ENCODE measurements at regions not wholly inside any gene's neighbourhood (a gene's known extent, or its start where the extent isn't known, plus 50 kb on each side); places are given as distances from the start of the nearest gene placed in this dataset.
A peak's percentile ranks its signal among the peaks of the same experiment; 100 is the strongest.

GRCh38 chr4:122203407-122203806 lies 51.3 kb downstream of the BLTP1 start:
- DNase-seq: no peak

GRCh38 chr4:122205687-122206086 lies 53.6 kb downstream of the BLTP1 start:
- no peak for DNase-seq

- peak in 1 of 2 donors; percentile 14 for DNase-seq
Observed at GRCh38 chr4:122212880-122213279, 60.7 kb downstream of the BLTP1 start.

- no peak for DNase-seq
Observed at GRCh38 chr4:122218762-122219161, 66.6 kb downstream of the BLTP1 start.

- DNase-seq: no peak
Observed at GRCh38 chr4:122219356-122219755, 67.2 kb downstream of the BLTP1 start.

- no peak for DNase-seq
Observed at GRCh38 chr4:122221322-122221721, 69.2 kb downstream of the BLTP1 start.

- DNase-seq: no peak
Observed at GRCh38 chr4:122224348-122224747, 72.2 kb downstream of the BLTP1 start.

- DNase-seq: no peak
Observed at GRCh38 chr4:122227202-122227601, 75.1 kb downstream of the BLTP1 start.

GRCh38 chr4:122229857-122230256 lies 77.7 kb downstream of the BLTP1 start:
- no peak for DNase-seq

- DNase-seq: no peak
Observed at GRCh38 chr4:122232633-122233032, 80.5 kb downstream of the BLTP1 start.

GRCh38 chr4:122234686-122235085 lies 82.6 kb downstream of the BLTP1 start:
- no peak for DNase-seq

GRCh38 chr4:122243785-122244184 lies 91.7 kb downstream of the BLTP1 start:
- DNase-seq: no peak

GRCh38 chr4:122244764-122245163 lies 92.6 kb downstream of the BLTP1 start:
- no peak for DNase-seq

- DNase-seq: no peak
Observed at GRCh38 chr4:122246551-122246950, 94.4 kb downstream of the BLTP1 start.

- DNase-seq: no peak
Observed at GRCh38 chr4:122249357-122249756, 97.2 kb downstream of the BLTP1 start.

- no peak for DNase-seq
Observed at GRCh38 chr4:122252584-122252983, 100.5 kb downstream of the BLTP1 start.

- no peak for DNase-seq
Observed at GRCh38 chr4:122259849-122260248, 107.7 kb downstream of the BLTP1 start.

GRCh38 chr4:122276359-122276758 lies 102.5 kb upstream of the ADAD1 start:
- DNase-seq: no peak

- no peak for DNase-seq
Observed at GRCh38 chr4:122278976-122279375, 99.8 kb upstream of the ADAD1 start.

GRCh38 chr4:122279670-122280069 lies 99.1 kb upstream of the ADAD1 start:
- no peak for DNase-seq

- no peak for DNase-seq
Observed at GRCh38 chr4:122285285-122285684, 93.5 kb upstream of the ADAD1 start.

- no peak for DNase-seq
Observed at GRCh38 chr4:122293374-122294365, 85.1 kb upstream of the ADAD1 start.

- no peak for DNase-seq
Observed at GRCh38 chr4:122297694-122298093, 81.1 kb upstream of the ADAD1 start.

GRCh38 chr4:122300776-122301175 lies 78.0 kb upstream of the ADAD1 start:
- DNase-seq: no peak

Data from inflammatory macrophage (primary cell).